ENCODE measurements at regions not wholly inside any gene's neighbourhood (a gene's known extent, or its start where the extent isn't known, plus 50 kb on each side); places are given as distances from the start of the nearest gene placed in this dataset.

DNA sequence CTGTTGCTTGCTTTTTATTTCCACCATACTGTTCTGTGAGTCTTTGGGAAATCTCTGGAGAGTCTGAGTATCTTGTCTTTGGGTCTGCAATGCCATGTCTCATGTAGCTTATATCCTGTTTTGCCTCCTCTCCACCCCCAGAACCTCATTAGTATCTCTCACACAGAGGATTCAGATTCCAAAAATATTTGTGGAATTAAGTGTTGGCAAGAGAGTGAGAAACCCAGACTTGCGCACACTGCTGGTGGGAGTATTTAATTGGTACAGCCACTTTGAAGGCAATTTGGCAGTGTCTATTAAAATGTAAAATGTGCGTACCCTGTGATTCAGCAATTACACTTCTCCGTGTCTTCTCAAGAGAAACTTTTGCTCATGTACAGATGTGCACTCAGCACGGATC lies 68.6 kb downstream of the ZNF621 start:
- in situ Hi-C loops (cut with HindIII; ENCODE audit: low sequenced_read_pairs), result loop anchor here (25.0 kb wide), 1 partner anchor 1294 kb away; no protein-coding TSS in a partner anchor

DNA sequence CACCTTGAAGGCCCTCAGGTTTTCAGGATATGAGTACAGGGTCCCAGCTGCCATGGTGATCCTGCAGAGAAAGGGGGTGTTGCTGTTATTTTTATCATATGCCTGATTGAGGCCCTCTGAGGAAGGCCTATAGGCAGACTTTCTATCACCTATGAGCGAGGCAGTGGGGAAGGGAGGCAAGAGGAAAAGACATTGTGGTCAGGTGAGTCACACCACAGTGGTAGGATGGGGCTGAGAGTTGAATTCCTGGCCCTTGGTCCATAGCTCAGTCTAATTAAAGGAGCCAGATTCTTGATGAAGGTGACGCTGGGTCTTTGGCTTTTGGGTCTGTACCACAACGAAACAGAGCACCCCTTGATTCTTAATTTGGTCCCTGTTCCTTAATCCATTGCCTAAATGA lies 72.7 kb downstream of the ZNF621 start:
- in situ Hi-C loops (cut with HindIII; ENCODE audit: low sequenced_read_pairs), result loop anchor here (25.0 kb wide), 1 partner anchor 1290 kb away; no protein-coding TSS in a partner anchor

- in situ Hi-C loops (cut with HindIII; ENCODE audit: low sequenced_read_pairs), result loop anchor here (25.0 kb wide), 1 partner anchor 1289 kb away; no protein-coding TSS in a partner anchor
These were observed 73.6 kb downstream of the ZNF621 start for GRCh38 chr3:40598338-40598737.

DNA sequence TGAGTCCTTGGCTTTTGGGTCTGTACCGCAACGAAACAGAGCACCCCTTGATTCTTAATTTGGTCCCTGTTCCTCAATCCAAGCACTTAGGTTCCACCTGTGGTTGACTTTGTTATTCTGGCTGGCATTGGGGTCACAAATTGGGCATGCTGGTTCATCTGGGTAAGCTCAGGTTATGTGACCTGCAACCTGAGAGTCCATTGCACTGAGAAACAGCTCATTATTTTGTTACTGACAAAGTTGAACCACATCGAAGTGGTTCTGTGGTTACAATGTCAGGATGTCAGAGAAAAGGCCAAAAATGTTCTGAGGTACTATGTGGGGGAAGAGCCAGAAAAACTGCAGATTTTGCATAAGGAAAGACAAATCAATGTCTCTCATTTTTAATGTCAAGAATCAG lies 74.2 kb downstream of the ZNF621 start:
- in situ Hi-C loops (cut with HindIII; ENCODE audit: low sequenced_read_pairs), result loop anchor here (25.0 kb wide), 1 partner anchor 1288 kb away; no protein-coding TSS in a partner anchor

DNA sequence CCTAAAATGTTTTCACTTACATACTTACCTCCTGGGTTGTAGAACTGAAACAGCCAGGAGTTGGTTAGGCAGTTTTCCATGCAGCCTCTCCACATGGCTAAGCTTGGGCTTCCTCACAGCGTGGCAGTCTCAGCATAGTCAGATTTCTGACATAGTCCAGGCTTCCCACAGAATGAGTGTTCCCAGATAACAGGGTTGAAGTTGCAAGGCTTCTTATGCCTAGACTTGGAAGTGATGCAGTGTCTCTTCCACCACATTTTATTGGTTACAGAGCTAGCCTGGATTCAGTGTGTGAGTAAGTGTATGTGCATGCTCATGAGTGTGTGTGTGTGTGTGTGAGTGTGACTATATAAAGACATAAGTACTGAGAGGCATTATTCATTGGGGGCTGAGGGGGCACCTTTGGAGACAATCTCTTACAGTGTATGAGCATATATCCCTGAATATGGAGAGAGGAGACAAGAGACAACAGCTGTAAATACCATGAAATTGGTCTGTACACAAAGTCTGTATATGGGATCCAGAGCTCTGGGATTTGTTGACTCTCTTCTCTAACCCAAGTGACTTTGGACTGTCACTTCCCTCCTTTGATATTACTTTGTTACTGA lies 78.1 kb downstream of the ZNF621 start:
- in situ Hi-C loops (cut with HindIII; ENCODE audit: low sequenced_read_pairs), result loop anchor here (5.0 kb wide), 2 partner anchors 84 to 269 kb away; no protein-coding TSS in a partner anchor

DNA sequence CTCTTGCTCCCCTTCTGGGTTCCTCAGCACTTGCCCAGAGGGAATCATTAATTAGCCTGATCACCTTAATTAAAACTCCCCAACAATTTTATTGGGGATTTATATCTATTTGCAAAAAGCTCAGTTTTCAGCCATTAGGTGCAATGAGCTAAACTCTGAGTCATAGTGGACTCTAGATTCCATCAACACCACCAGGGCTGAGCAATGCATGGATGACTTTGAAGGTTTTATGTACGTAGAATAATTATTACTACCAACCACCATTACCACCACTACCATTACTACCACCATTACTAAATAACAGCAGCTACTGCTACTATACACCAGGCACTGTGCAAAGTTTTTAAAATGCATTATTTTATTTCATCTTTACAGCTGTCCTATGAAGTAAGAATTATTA lies 81.2 kb downstream of the ZNF621 start:
- in situ Hi-C loops (cut with HindIII; ENCODE audit: low sequenced_read_pairs), result no loop called here

GRCh38 chr3:40608091-40608490 lies 83.3 kb downstream of the ZNF621 start:
- in situ Hi-C loops (cut with HindIII; ENCODE audit: low sequenced_read_pairs), result no loop called here

- in situ Hi-C loops (cut with HindIII; ENCODE audit: low sequenced_read_pairs), result no loop called here
These were observed 88.5 kb downstream of the ZNF621 start for GRCh38 chr3:40613306-40613705.

- in situ Hi-C loops (cut with HindIII; ENCODE audit: low sequenced_read_pairs), result no loop called here
These were observed 90.6 kb downstream of the ZNF621 start for GRCh38 chr3:40615110-40615915.

- in situ Hi-C loops (cut with HindIII; ENCODE audit: low sequenced_read_pairs), result no loop called here
These were observed 91.4 kb downstream of the ZNF621 start for GRCh38 chr3:40615918-40616819.

DNA sequence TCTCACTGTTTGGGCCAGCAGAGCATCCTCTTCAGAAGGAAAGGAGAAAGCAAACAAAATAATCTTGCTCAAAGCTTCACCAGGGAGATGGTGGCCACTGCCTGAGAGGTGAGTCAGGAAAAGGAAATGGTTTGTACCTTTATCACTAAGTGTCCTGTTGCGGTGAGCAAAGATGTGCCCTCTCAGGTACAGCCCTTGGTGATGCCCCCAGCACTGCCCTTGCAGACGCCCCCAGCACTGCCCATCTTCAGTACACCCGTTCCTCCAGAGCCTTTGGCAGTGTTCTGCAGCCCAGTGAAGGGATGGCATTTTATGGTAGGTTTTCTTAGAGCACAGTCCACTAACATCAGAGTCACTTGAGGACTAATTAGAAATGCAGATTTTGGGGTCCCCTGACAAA lies 92.3 kb downstream of the ZNF621 start:
- in situ Hi-C loops (cut with HindIII; ENCODE audit: low sequenced_read_pairs), result no loop called here

- in situ Hi-C loops (cut with HindIII; ENCODE audit: low sequenced_read_pairs), result no loop called here
These were observed 93.4 kb downstream of the ZNF621 start for GRCh38 chr3:40618158-40618557.

DNA sequence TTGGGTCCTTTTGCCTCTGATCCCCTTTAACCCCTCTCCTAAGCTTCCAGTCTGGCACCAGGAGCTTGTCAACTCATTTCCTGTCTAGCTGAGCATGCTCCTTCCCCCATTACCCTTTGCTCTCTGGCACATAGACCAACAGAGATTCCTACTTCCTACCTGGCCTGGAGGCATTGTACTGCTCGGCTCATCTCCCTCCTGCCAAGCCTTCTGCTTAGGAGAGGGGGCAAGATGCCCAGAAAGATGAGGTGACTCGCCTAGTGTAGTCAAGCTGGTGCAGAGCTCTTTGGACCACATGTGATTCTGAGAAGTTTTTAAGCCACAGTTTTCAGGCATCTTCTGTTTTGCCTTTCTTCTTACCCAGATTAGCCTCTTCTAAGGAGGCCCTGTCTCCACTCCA lies 95.4 kb downstream of the ZNF621 start:
- in situ Hi-C loops (cut with HindIII; ENCODE audit: low sequenced_read_pairs), result no loop called here

DNA sequence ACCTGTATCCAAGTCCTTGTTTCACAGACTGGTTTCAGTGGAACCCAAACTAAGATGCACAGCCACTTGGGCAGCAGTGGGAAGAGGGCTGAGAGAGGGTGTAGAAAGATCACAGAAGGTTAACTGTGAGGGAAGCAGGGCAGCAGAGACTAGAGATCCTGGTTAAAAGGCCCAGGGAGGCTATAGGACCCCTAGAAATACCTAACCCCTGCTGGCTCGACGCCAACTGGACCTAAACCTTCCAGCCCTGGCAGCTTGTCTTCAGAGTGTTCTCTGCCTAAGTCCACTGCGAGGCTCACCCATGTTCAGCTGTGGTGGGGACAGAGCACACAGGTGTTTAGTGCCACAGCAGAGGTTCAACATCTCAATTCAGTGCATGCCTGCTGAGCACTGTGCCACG lies 96.5 kb downstream of the ZNF621 start:
- in situ Hi-C loops (cut with HindIII; ENCODE audit: low sequenced_read_pairs), result no loop called here

GRCh38 chr3:40623567-40623966 lies 98.8 kb downstream of the ZNF621 start:
- in situ Hi-C loops (cut with HindIII; ENCODE audit: low sequenced_read_pairs), result no loop called here

DNA sequence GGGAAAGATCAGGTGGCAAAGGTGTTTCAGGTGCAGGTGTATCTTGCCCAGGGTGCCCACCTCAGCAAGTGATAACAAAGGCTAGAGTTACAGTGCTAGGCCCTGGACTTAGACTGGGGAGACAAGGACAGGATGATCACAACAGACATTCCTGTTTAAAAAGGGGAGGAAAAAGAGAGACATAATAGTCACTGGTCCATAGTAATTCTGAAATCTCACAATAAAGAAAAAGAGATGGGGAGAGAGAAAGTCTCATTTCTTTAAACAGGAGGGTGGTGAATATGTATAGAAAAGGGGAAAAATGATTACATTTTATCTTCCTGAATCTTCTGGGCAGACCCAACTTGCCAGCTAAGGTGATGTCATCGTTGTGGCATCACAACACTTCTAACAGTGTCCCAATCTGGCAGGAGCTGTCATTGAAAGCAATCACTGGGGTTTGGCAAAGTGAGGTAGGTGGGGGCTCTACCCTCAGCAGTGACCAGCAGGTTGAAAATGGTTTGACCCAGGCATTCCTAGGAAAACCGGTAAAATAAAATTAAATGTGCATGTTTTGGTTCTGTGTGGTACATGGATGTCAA lies 99.5 kb downstream of the ZNF621 start:
- in situ Hi-C loops (cut with HindIII; ENCODE audit: low sequenced_read_pairs), result no loop called here

DNA sequence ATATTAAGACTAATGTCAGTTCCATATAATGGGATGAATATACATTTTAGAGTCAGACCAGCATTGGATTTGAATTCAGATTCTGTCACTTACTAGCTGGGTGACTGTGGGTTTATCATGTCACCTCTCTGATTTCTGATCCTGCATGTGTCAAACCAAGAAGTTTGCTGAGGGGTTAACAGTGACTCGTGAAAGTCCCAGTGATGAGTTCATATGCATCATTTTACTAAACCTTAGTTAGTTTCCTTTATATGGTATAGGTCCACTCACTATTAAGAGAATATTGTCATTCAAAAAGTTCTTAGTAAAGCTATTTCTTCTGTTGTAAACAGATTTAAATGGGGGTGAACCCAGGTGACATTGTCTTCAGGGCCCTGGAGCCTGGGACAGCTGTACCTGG lies 102.3 kb downstream of the ZNF621 start:
- in situ Hi-C loops (cut with HindIII; ENCODE audit: low sequenced_read_pairs), result no loop called here

GRCh38 chr3:40628984-40629383 lies 104.2 kb downstream of the ZNF621 start:
- in situ Hi-C loops (cut with HindIII; ENCODE audit: low sequenced_read_pairs), result no loop called here

GRCh38 chr3:40631341-40631995 lies 106.7 kb downstream of the ZNF621 start:
- in situ Hi-C loops (cut with HindIII; ENCODE audit: low sequenced_read_pairs), result no loop called here

DNA sequence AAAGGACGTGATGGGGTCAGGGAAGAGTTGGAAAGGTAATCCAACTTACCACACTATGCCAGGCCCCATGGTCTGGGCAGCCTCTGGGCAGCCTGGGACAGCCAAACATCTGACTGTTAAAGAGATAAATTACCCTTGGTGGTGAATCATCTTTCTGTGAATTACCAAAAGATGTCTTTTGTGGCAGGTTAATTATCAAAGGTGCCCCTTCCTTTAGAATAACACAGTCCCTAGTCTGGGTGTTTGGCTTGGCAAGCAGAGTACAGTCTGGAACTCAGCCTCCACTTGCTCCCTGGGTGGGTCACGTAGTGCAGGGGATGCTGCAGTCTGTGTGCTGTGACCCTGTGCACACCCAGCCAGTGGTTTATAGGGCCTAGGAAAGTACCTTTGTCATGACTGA lies 113.1 kb downstream of the ZNF621 start:
- in situ Hi-C loops (cut with HindIII; ENCODE audit: low sequenced_read_pairs), result no loop called here
